ENCODE measurements at regions not wholly inside any gene's neighbourhood (a gene's known extent, or its start where the extent isn't known, plus 50 kb on each side); places are given as distances from the start of the nearest gene placed in this dataset.

GRCh38 chr5:57340681-57341080 is 141.9 kb downstream of the ACTBL2 start:
- DNase-seq (ENCODE audit: missing footprints), result no peak
- ATAC-seq, result no peak
- intact Hi-C loops (cut with DNase I), result no loop called here

- intact Hi-C loops (cut with DNase I), result no loop called here
- DNase-seq (ENCODE audit: missing footprints), result no peak
- no peak for ATAC-seq
These were observed 143.1 kb downstream of the ACTBL2 start for GRCh38 chr5:57339521-57339920.

GRCh38 chr5:57338868-57339340 is 143.7 kb downstream of the ACTBL2 start:
- ATAC-seq, result no peak
- intact Hi-C loops (cut with DNase I), result no loop called here
- DNase-seq (ENCODE audit: missing footprints), result no peak

- ATAC-seq (no peak), DNase-seq (ENCODE audit: missing footprints) (no peak)
- intact Hi-C loops (cut with DNase I), result no loop called here
These were observed 144.3 kb downstream of the ACTBL2 start for GRCh38 chr5:57338068-57338867.

- ATAC-seq, result no peak
- no peak for DNase-seq (ENCODE audit: missing footprints)
- intact Hi-C loops (cut with DNase I), result no loop called here
These were observed 147.4 kb downstream of the ACTBL2 start for GRCh38 chr5:57335092-57335660.

GRCh38 chr5:57334475-57334874 is 148.1 kb downstream of the ACTBL2 start:
- ATAC-seq (no peak), DNase-seq (ENCODE audit: missing footprints) (no peak)
- intact Hi-C loops (cut with DNase I), result no loop called here

GRCh38 chr5:57332361-57332760 is 150.2 kb downstream of the ACTBL2 start:
- DNase-seq (ENCODE audit: missing footprints), result no peak
- intact Hi-C loops (cut with DNase I), result no loop called here
- no peak for ATAC-seq

- DNase-seq (ENCODE audit: missing footprints), result no peak
- intact Hi-C loops (cut with DNase I), result no loop called here
- no peak for ATAC-seq
These were observed 153.9 kb downstream of the GPBP1 start for GRCh38 chr5:57327561-57328367.

GRCh38 chr5:57325678-57326397 is 152.0 kb downstream of the GPBP1 start:
- DNase-seq (ENCODE audit: missing footprints) (no peak), ATAC-seq (no peak)
- intact Hi-C loops (cut with DNase I), result no loop called here

- intact Hi-C loops (cut with DNase I), result no loop called here
- DNase-seq (ENCODE audit: missing footprints) (no peak), ATAC-seq (no peak)
These were observed 151.0 kb downstream of the GPBP1 start for GRCh38 chr5:57324861-57325260.

GRCh38 chr5:57324181-57324580 is 150.3 kb downstream of the GPBP1 start:
- ATAC-seq (no peak), DNase-seq (ENCODE audit: missing footprints) (no peak)
- intact Hi-C loops (cut with DNase I), result no loop called here

- intact Hi-C loops (cut with DNase I), result no loop called here
- ATAC-seq (no peak), DNase-seq (ENCODE audit: missing footprints) (no peak)
These were observed 146.7 kb downstream of the GPBP1 start for GRCh38 chr5:57320582-57320981.

GRCh38 chr5:57319628-57320027 is 145.8 kb downstream of the GPBP1 start:
- intact Hi-C loops (cut with DNase I), result no loop called here
- no peak for DNase-seq (ENCODE audit: missing footprints)
- ATAC-seq, result no peak

- ATAC-seq (no peak), DNase-seq (ENCODE audit: missing footprints) (no peak)
- intact Hi-C loops (cut with DNase I), result no loop called here
These were observed 144.4 kb downstream of the GPBP1 start for GRCh38 chr5:57318251-57318650.

- intact Hi-C loops (cut with DNase I), result no loop called here
- ATAC-seq (no peak), DNase-seq (ENCODE audit: missing footprints) (no peak)
These were observed 143.5 kb downstream of the GPBP1 start for GRCh38 chr5:57317341-57317740.

GRCh38 chr5:57316798-57317327 is 143.0 kb downstream of the GPBP1 start:
- ATAC-seq (peak; percentile 44), DNase-seq (ENCODE audit: missing footprints) (no peak)

GRCh38 chr5:57315941-57316340 is 142.1 kb downstream of the GPBP1 start:
- ATAC-seq (no peak), DNase-seq (ENCODE audit: missing footprints) (no peak)
- intact Hi-C loops (cut with DNase I), result no loop called here

More at GRCh38 chr5:57316798-57317327, 143.0 kb downstream of the GPBP1 start:
- intact Hi-C loops (cut with DNase I), result no loop called here
